WERI-Rb-1 (cell line): ENCODE measurements at regions not wholly inside any gene's neighbourhood (a gene's known extent, or its start where the extent isn't known, plus 50 kb on each side); places are given as distances from the start of the nearest gene placed in this dataset.

Experiments
- DNase-seq: peaks from one replicate; pipeline ENCODE4 v3.0.0-alpha.2; 2020
- H3K27ac ChIP-seq: fragments of 250-450 bp; sonication (Bioruptor Pico); 2 replicates; pipeline ENCODE4 v1.5.1; 2020; ENCODE audit warnings: mild to moderate bottlenecking, moderate library complexity
- H3K27me3 ChIP-seq: fragments of 250-450 bp; sonication (Bioruptor Pico); 2 replicates; pipeline ENCODE4 v1.5.1; 2021; ENCODE audit warnings: mild to moderate bottlenecking, low read depth, moderate library complexity; ENCODE audit not compliant: insufficient read depth, severe bottlenecking
- H3K36me3 ChIP-seq: fragments of 250-450 bp; sonication (Bioruptor Pico); 2 replicates; pipeline ENCODE4 v1.5.1; 2020; ENCODE audit warnings: mild to moderate bottlenecking, moderate library complexity
- H3K4me3 ChIP-seq: 2 replicates; pipeline ENCODE4 v1.5.1; 2011; ENCODE audit warnings: low read depth, mild to moderate bottlenecking, control low read depth, low read length
- H3K9me3 ChIP-seq: fragments of 250-450 bp; sonication (Bioruptor Pico); 2 replicates; pipeline ENCODE4 v1.5.1; 2021; ENCODE audit warnings: mild to moderate bottlenecking, moderate library complexity; ENCODE audit not compliant: severe bottlenecking
- TF ChIP-seq, protein P1 (sequence below): IDR thresholded peaks from 2 replicates; pipeline ENCODE4 v1.5.1; 2011; ENCODE audit warnings: low read depth, mild to moderate bottlenecking, control low read depth, inconsistent platforms, low read length

DNA sequence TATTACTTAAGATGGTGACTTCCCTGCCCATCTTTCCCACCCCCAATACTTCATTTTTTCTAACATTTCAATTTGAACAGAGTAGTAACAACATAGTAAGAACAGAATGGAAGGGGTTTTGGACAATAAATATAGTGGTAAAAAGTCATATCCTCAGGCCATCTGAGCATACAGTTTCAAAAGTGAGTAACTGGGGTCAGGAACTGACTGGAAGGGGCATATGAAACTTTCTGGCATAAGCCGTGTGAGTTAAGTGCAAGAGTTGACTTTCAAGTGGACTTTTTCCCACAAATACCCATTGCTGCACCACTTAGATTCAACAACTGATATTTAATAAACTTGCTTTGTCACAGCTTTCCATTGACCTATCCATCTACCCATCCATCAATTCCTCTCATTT, 153.5 kb upstream of the IL12A start:
- H3K27me3 ChIP-seq = no peaks in the 10 kb centered on the region
- DNase-seq = no peak
- H3K36me3 ChIP-seq = no peaks in the 10 kb centered on the region
- no peaks in the 10 kb centered on the region for H3K9me3 ChIP-seq
- TF ChIP-seq, protein P1, sequence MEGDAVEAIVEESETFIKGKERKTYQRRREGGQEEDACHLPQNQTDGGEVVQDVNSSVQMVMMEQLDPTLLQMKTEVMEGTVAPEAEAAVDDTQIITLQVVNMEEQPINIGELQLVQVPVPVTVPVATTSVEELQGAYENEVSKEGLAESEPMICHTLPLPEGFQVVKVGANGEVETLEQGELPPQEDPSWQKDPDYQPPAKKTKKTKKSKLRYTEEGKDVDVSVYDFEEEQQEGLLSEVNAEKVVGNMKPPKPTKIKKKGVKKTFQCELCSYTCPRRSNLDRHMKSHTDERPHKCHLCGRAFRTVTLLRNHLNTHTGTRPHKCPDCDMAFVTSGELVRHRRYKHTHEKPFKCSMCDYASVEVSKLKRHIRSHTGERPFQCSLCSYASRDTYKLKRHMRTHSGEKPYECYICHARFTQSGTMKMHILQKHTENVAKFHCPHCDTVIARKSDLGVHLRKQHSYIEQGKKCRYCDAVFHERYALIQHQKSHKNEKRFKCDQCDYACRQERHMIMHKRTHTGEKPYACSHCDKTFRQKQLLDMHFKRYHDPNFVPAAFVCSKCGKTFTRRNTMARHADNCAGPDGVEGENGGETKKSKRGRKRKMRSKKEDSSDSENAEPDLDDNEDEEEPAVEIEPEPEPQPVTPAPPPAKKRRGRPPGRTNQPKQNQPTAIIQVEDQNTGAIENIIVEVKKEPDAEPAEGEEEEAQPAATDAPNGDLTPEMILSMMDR = no peak
- H3K4me3 ChIP-seq = no peak overlapping the region
- no peak overlapping the region for H3K27ac ChIP-seq

DNA sequence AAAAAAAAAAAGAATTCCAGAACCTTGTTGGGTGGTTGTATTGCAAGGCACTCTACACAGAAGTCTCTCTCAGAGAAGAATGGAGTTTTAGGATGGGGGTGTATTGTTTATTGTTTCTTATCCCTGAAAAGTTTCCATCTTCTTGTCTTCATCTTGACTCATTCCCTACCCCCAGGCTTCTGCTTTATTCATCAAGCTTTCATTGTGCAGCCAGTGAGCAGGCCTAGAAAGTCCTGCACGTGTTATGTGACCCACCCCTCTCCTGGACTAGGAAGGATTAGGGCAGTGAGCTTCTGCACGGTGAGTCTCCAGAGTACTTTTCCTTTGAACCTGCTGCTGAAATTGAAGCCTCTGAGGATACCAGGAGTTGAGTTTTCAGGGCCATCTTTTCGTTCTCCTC, 150.9 kb upstream of the IL12A start:
- H3K36me3 ChIP-seq = no peaks in the 10 kb centered on the region
- H3K4me3 ChIP-seq = no peak overlapping the region
- TF ChIP-seq, protein P1 = no peak
- no peaks in the 10 kb centered on the region for H3K27me3 ChIP-seq
- H3K9me3 ChIP-seq = no peaks in the 10 kb centered on the region
- DNase-seq = no peak
- H3K27ac ChIP-seq = no peak overlapping the region

DNA sequence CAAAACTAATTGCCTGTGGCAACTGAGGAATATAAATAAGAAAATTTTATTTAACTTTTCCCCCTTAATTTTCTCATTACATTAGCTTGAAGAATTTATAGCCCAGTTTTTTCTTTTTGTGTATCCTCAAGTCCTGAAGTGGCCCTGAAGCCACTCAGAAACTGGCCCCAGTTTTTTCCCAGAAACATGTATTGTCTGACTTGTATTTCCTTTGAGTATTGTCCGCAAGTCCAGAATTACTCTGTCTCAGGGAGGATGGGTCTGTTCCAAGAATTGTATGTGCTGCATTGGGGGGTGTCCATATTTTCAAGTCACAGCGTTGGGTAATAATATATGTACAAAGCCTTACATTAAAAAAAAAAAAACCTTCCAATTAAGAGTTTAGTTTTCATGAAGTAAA, 149.7 kb upstream of the IL12A start:
- H3K27me3 ChIP-seq = no peaks in the 10 kb centered on the region
- no peaks in the 10 kb centered on the region for H3K36me3 ChIP-seq
- no peaks in the 10 kb centered on the region for H3K9me3 ChIP-seq
- H3K4me3 ChIP-seq = no peak overlapping the region
- no peak for DNase-seq
- TF ChIP-seq, protein P1 = no peak
- H3K27ac ChIP-seq = no peak overlapping the region

DNA sequence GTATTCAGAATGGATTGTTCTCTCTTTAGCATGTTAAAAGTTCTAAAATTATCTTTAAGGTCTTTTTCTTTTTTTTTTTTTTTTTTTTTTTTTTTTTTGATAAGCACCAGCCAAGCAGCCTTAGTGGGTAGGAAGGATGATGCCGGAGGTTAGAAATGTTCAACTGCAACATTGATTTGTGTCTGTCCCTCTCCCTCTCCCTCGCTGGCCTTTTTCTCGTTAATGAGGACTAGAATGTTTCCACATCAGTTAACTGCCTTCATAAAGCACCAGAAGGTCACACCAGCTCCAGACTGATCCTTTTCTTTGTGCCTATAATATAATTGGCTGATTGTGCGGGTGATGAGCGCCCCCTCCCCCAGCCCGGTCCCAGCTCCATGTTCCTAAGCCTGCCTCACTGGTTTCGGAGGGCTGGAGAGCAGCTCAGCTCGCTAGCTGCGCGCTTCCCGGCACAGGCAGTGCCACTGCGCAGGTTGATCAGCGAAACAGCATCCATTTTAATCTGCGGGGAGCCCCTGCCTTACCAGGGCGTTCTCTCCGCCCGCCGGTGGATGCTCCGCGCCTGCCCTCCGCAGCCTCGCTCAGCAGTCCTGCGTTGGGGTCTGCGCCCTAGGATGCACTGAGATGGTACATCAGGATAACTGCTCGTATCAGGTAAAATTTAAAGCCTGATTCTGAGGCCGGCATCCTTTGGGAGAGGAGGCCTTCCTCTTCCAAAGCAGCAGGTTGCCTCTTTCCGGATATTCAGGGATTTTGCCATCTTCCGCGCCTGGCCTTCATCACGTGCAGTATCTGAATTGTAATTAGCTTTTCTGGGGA, 148.9 kb upstream of the IL12A start, which contains the start of gene SCHIP1:
SCHIP1 (plus strand) TSS at position 301 of the 819 bp plus-strand sequence.
- TF ChIP-seq, protein P1 = no peak
- H3K36me3 ChIP-seq = no peaks in the 10 kb centered on the region
- DNase-seq = peak; percentile 12
- no peak within 1 kb of the TSS for H3K4me3 ChIP-seq
- H3K9me3 ChIP-seq = no peaks in the 10 kb centered on the region
- no peak within 1 kb of the TSS for H3K27ac ChIP-seq
- H3K27me3 ChIP-seq = no peaks in the 10 kb centered on the region

DNA sequence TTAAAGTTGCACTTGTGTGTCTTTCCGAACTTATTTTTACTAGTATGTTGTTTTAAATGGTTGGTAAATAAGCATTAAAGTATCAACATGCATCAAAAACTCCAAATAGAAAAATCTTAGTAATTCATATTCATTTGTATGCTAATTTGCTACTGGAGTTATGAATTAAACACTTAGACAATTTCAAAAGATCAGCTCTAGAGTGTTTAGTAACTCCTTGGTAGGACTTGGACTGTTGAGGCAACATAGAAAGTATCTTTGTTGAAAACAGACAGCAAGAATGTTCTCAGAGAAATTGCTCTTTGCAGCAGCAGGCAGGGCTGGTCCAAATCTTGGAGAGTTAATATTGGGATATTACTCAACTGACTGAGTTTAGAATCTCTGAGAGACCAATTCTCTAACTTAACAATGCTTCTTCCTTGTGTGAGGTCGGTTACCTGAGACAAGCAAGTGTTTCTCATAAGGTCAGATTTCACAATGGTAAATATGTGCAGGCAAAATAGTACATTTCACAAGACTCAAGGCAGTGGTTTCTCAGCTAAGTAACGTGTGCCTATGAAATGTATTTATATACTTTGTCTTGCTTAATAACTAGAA, 147.8 kb upstream of the IL12A start:
- DNase-seq = no peak
- no peaks in the 10 kb centered on the region for H3K27me3 ChIP-seq
- TF ChIP-seq, protein P1 = no peak
- H3K4me3 ChIP-seq = no peak overlapping the region
- no peak overlapping the region for H3K27ac ChIP-seq
- no peaks in the 10 kb centered on the region for H3K9me3 ChIP-seq
- H3K36me3 ChIP-seq = no peaks in the 10 kb centered on the region

DNA sequence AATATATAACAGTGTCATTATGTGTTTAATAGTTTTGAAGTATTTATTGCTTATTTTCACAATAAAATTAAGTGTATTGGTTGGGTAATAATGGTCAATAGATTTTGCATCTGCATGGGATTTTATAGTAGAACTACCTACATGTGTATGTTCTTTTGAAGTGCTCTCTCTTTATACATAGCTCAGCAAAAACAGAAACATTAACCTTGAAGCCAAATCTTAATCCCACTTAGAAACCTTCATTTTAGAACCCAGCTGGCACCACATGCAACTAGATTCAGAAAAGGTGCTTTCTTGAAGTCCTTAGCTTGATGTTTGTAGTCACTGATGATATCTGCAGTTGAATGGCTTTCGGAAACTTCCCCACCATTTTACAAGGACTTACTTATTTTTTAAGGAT, 146.9 kb upstream of the IL12A start:
- TF ChIP-seq, protein P1 = no peak
- no peaks in the 10 kb centered on the region for H3K36me3 ChIP-seq
- no peak overlapping the region for H3K27ac ChIP-seq
- DNase-seq = no peak
- H3K9me3 ChIP-seq = no peaks in the 10 kb centered on the region
- no peak overlapping the region for H3K4me3 ChIP-seq
- no peaks in the 10 kb centered on the region for H3K27me3 ChIP-seq
